Activated naive CD4-positive, alpha-beta T cell treated with anti-CD3 and anti-CD28 coated beads for 36 hours (primary cell): ENCODE measurements at regions not wholly inside any gene's neighbourhood (a gene's known extent, or its start where the extent isn't known, plus 50 kb on each side); places are given as distances from the start of the nearest gene placed in this dataset.

Experiments
- CTCF ChIA-PET: fragments of 350-600 bp; sonication (Branson Sonifier 250); formaldehyde crosslinking; loops from one replicate; lab custom pipeline; 2021; ENCODE audit warnings: antibody characterized with exemption; lab: Charles Lee
- DNase-seq: peaks from one replicate; pipeline ENCODE4 v3.0.0-alpha.2; 2020
- H3K27ac Mint-ChIP-seq: one replicate; pipeline ENCODE4 v1.8.0; 2021; ENCODE audit warnings: mild to moderate bottlenecking, mixed read lengths
- H3K27me3 Mint-ChIP-seq: one replicate; pipeline ENCODE4 v1.8.0; 2021; ENCODE audit warnings: low read depth, mixed read lengths
- H3K36me3 Mint-ChIP-seq: one replicate; pipeline ENCODE4 v1.8.0; 2021; ENCODE audit warnings: low read depth, mixed read lengths
- H3K4me1 Mint-ChIP-seq: one replicate; pipeline ENCODE4 v1.8.0; 2021; ENCODE audit warnings: low read depth, mixed read lengths
- H3K4me3 Mint-ChIP-seq: one replicate; pipeline ENCODE4 v1.8.0; 2021; ENCODE audit warnings: mild to moderate bottlenecking, moderate library complexity, mixed read lengths
- H3K9me3 Mint-ChIP-seq: one replicate; pipeline ENCODE4 v1.8.0; 2021; ENCODE audit warnings: mixed read lengths
- intact Hi-C: fragments of 100-400 bp; cut with micrococcal nuclease; formaldehyde crosslinking; loops from one replicate; pipeline ENCODE4 v1.15.1; 2023

GRCh38 chr13:62578402-62578801, 1162.8 kb upstream of the PCDH20 start:
- Mint-ChIP-seq H3K4me3 (no peak overlapping the region), H3K27me3 (no peaks in the 10 kb centered on the region), H3K27ac (no peak overlapping the region), H3K4me1 (no peaks in the 10 kb centered on the region), H3K9me3 (no peaks in the 10 kb centered on the region), H3K36me3 (no peaks in the 10 kb centered on the region)
- intact Hi-C loops = no loop called here
- CTCF ChIA-PET = no interaction called here
- DNase-seq = no peak

DNA sequence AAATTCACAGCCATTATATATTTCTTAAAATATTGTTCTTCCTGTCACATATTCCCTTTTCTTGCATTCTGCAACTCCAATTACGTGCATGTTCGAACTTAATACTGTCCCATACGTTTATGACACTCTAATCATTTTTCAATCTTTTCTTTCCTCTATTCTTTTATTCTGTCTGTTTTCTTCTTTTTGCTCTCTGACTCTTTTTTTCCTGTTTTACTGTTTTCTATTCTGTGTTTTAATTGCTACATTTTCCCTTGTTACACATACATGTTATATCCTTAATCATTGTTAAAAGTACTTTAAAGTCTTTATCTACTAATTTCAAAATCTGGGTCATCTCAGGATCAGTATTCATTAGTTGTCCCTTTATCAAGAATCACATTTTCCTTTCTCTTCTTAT, 1149.1 kb upstream of the PCDH20 start:
- H3K4me3 Mint-ChIP-seq = no peak overlapping the region
- CTCF ChIA-PET = no interaction called here
- DNase-seq = no peak
- no peaks in the 10 kb centered on the region for H3K36me3 Mint-ChIP-seq
- H3K27ac Mint-ChIP-seq = no peak overlapping the region
- H3K27me3 Mint-ChIP-seq = no peaks in the 10 kb centered on the region
- no peaks in the 10 kb centered on the region for H3K9me3 Mint-ChIP-seq
- H3K4me1 Mint-ChIP-seq = no peaks in the 10 kb centered on the region
- intact Hi-C loops = no loop called here

GRCh38 chr13:62563251-62563650, 1147.6 kb upstream of the PCDH20 start:
- intact Hi-C loops = no loop called here
- no peaks in the 10 kb centered on the region for H3K9me3 Mint-ChIP-seq
- CTCF ChIA-PET = no interaction called here
- H3K4me1 Mint-ChIP-seq = no peaks in the 10 kb centered on the region
- H3K36me3 Mint-ChIP-seq = no peaks in the 10 kb centered on the region
- no peak overlapping the region for H3K4me3 Mint-ChIP-seq
- no peaks in the 10 kb centered on the region for H3K27me3 Mint-ChIP-seq
- DNase-seq = no peak
- H3K27ac Mint-ChIP-seq = no peak overlapping the region

DNA sequence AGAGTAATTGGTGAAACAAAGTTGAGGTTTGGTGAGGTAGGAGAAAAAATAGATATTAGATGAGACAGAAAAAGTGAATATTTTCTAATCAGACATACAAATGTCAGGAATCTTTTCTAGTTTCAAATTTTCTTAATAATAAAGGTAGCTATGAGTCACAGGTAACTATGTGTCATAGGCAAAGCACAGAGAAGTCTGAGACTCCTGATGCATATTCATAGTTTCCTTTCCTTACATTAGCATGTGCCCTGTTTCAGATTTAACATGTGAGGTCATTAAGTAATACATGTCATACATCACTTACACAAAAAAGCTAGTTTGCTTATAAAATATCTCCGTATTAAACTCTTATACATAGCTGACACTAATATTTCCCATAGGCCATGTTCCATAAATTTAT, 1141.3 kb upstream of the PCDH20 start:
- H3K27me3 Mint-ChIP-seq = no peaks in the 10 kb centered on the region

DNA sequence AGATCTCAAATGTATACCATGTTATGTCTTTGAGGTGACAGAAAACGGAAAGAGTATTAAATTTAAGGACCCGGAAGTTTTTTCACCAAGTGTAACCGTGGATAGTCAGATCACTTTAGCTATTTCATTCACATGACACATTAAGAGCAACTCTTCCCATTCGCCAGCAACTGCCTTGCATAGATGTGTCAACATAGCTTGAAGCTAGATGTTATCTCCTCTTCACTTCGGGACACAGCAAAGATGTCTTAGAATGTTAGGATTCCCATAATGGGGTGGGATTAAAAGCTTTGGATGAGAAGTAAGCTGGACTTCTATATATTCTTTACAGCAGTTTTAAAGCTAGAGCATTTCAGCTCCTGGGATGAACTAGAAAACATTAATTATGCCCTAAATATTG, 1135.9 kb upstream of the PCDH20 start:
- no peak for DNase-seq
- H3K36me3 Mint-ChIP-seq = no peaks in the 10 kb centered on the region
- no peaks in the 10 kb centered on the region for H3K4me1 Mint-ChIP-seq
- intact Hi-C loops = no loop called here
- H3K27me3 Mint-ChIP-seq = no peaks in the 10 kb centered on the region
- no peak overlapping the region for H3K4me3 Mint-ChIP-seq
- H3K27ac Mint-ChIP-seq = no peak overlapping the region
- H3K9me3 Mint-ChIP-seq = peaks cover 2% of the 10 kb centered on the region
- CTCF ChIA-PET = no interaction called here

More for the DNA sequence above, 1141.3 kb upstream of the PCDH20 start:
- no peaks in the 10 kb centered on the region for H3K36me3 Mint-ChIP-seq
- CTCF ChIA-PET = no interaction called here
- intact Hi-C loops = no loop called here
- H3K27ac Mint-ChIP-seq = no peak overlapping the region
- no peak for DNase-seq
- no peaks in the 10 kb centered on the region for H3K4me1 Mint-ChIP-seq
- no peaks in the 10 kb centered on the region for H3K9me3 Mint-ChIP-seq
- no peak overlapping the region for H3K4me3 Mint-ChIP-seq

DNA sequence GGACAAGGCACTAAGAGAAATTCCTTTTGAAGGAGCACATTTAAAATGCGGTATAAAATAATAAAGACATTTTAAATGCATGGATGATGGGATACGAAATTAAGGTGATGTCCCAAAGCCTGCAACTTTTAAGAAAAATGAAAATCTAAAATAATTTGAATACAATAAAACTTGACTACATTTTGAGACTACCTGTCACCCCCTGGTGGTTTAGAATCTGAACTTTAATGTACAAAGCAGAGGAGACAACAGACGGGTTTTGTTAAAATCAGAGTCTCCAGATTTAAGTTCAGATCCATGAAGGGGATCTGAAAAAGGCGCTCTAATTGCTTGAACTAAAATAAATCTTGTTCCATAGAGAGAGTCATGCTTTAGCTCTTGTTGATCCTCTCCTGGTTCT, 1129.3 kb upstream of the PCDH20 start:
- Mint-ChIP-seq H3K27me3 (no peaks in the 10 kb centered on the region), H3K4me1 (no peaks in the 10 kb centered on the region), H3K36me3 (no peaks in the 10 kb centered on the region), H3K4me3 (no peak overlapping the region), H3K9me3 (no peaks in the 10 kb centered on the region), H3K27ac (no peak overlapping the region)
- intact Hi-C loops = no loop called here
- CTCF ChIA-PET = no interaction called here
- no peak for DNase-seq

GRCh38 chr13:62537593-62537992, 1121.9 kb upstream of the PCDH20 start:
- H3K9me3 Mint-ChIP-seq = peaks cover 2% of the 10 kb centered on the region
- no peaks in the 10 kb centered on the region for H3K27me3 Mint-ChIP-seq
- DNase-seq = no peak
- no peak overlapping the region for H3K4me3 Mint-ChIP-seq
- CTCF ChIA-PET = no interaction called here
- H3K27ac Mint-ChIP-seq = no peak overlapping the region
- H3K36me3 Mint-ChIP-seq = no peaks in the 10 kb centered on the region
- no peaks in the 10 kb centered on the region for H3K4me1 Mint-ChIP-seq
- intact Hi-C loops = no loop called here

DNA sequence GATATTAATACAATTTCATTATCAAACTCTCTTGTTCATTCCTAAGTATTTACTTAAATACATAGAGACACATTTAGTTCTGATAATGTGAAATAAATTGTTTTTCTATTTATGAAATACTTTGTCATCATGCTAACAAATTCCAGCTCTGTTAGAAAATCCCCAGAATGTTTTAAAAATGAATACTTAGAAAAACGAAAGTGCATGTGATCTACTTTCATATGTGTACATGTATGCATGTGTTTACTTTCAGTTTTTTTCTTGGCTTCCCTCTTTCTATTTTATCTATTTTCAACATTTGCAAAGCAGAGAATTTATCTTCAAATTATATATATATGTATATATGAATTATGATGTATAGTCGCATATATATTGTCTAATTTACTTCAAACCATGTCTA, 1110.0 kb upstream of the PCDH20 start:
- no peak overlapping the region for H3K4me3 Mint-ChIP-seq
- H3K27ac Mint-ChIP-seq = no peak overlapping the region
- H3K9me3 Mint-ChIP-seq = peaks cover 2% of the 10 kb centered on the region
- intact Hi-C loops = no loop called here
- no peaks in the 10 kb centered on the region for H3K27me3 Mint-ChIP-seq
- CTCF ChIA-PET = no interaction called here
- H3K36me3 Mint-ChIP-seq = no peaks in the 10 kb centered on the region
- no peaks in the 10 kb centered on the region for H3K4me1 Mint-ChIP-seq
- no peak for DNase-seq

- Mint-ChIP-seq H3K4me1 (no peaks in the 10 kb centered on the region), H3K4me3 (no peak overlapping the region), H3K36me3 (no peaks in the 10 kb centered on the region), H3K9me3 (peaks cover 4% of the 10 kb centered on the region), H3K27ac (no peak overlapping the region), H3K27me3 (no peaks in the 10 kb centered on the region)
- DNase-seq = no peak
- CTCF ChIA-PET = no interaction called here
- intact Hi-C loops = no loop called here
Measured at GRCh38 chr13:62524498-62524897, 1108.8 kb upstream of the PCDH20 start.

DNA sequence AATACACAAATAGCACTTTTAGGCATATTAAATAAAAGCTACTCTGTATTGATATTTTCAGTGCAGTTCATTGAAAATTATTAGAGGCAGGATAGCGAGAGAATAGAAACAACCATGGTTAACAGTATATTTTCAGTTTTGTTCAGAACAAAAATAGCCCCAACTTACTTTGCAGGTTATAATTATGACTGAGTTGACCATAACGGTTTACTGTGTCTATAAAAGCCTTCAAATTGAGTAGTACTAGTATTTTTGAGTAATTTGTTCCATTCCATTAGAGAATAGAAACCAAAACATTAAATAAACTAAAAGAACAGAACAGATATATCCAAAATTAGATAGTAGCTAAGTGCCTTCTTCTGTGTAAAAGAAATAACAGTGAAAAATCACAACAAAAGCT, 1108.4 kb upstream of the PCDH20 start:
- Mint-ChIP-seq H3K27ac (no peak overlapping the region), H3K27me3 (no peaks in the 10 kb centered on the region), H3K36me3 (no peaks in the 10 kb centered on the region), H3K9me3 (peaks cover 4% of the 10 kb centered on the region), H3K4me1 (no peaks in the 10 kb centered on the region), H3K4me3 (no peak overlapping the region)
- CTCF ChIA-PET = no interaction called here
- intact Hi-C loops = no loop called here
- DNase-seq = no peak

GRCh38 chr13:62512194-62513141, 1096.8 kb upstream of the PCDH20 start:
- intact Hi-C loops = no loop called here
- DNase-seq = peak; percentile 23
- Mint-ChIP-seq H3K4me3 (no peak overlapping the region), H3K27me3 (peaks cover 12% of the 10 kb centered on the region), H3K9me3 (no peaks in the 10 kb centered on the region), H3K4me1 (no peaks in the 10 kb centered on the region), H3K27ac (no peak overlapping the region), H3K36me3 (no peaks in the 10 kb centered on the region)
- CTCF ChIA-PET = interaction anchor here (0.6 to 1.2 kb wide), 2 partner anchors 16 to 809 kb away, joined by 3 to 4 read pairs; no protein-coding TSS in a partner anchor

GRCh38 chr13:62510906-62511655, 1095.4 kb upstream of the PCDH20 start:
- no peak for DNase-seq
- H3K9me3 Mint-ChIP-seq = no peaks in the 10 kb centered on the region
- intact Hi-C loops = no loop called here
- no peaks in the 10 kb centered on the region for H3K36me3 Mint-ChIP-seq
- H3K4me1 Mint-ChIP-seq = no peaks in the 10 kb centered on the region
- CTCF ChIA-PET = interaction anchor here (0.6 to 1.2 kb wide), 2 partner anchors 15 to 810 kb away, joined by 3 to 4 read pairs; no protein-coding TSS in a partner anchor
- H3K27me3 Mint-ChIP-seq = peaks cover 10% of the 10 kb centered on the region
- no peak overlapping the region for H3K27ac Mint-ChIP-seq
- no peak overlapping the region for H3K4me3 Mint-ChIP-seq
